A172 (cell line): ENCODE measurements at regions not wholly inside any gene's neighbourhood (a gene's known extent, or its start where the extent isn't known, plus 50 kb on each side); places are given as distances from the start of the nearest gene placed in this dataset.

Source experiments
- DNase-seq: peaks from one replicate; pipeline ENCODE4 v3.0.0-alpha.2; 2015; ENCODE audit warnings: low spot score

DNA sequence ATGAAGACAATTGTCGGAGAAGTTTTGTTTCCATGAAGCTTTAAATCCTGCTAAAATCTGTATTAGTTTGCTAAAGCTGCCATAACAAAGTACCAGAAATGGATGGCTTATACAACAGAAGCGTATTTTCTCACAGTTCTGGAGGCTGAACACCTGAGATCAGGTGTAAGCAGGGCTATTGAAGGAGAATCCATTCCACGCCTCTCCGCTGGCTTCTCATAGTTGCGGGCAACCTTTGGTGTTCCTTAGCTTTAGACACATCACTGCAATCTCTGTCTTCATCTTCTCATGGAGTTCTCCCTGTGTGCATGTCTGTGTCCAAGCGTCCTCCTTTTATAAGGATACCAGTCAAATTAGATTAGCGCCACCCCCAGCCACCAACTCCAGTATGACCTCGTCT, 159.9 kb upstream of the CDYL start:
- no peak for DNase-seq

DNA sequence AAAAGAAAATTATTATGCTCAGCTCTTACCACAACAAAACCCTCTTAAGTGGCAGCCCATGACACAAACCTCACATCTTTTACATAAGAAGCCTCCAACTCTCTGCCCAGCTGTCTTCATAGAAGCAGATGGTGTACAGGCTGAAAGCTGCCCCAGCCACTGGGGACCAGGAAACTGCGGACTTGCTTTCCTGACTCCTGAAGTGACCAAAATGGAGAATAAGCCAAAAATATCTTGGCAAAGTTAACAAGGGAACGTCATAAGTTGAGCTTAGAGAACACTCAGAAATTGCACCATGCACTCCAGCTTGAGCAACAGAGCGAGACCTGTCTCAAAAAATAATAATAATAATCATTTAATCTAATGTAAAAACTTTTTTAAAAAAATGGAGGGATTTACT, 160.3 kb upstream of the CDYL start:
- DNase-seq = no peak

DNA sequence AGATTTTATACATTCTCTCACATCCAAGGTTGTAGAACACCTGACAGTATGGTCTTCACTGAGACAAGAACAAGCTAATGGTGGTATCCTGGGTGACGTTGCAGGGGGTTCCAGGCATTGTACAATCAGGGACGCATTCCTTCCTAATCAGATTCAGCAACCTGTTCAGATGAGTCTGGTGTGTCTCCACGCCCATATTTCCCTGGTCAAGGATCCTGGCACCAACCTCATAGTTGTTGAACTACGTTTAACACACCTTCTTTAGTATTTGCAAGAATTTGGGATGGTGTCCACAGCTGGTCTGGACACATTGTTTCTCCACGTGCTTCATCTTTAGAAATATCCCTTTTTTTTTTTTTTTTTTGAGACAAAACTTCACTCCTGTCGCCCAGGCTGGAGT, 161.0 kb upstream of the CDYL start:
- no peak for DNase-seq

DNA sequence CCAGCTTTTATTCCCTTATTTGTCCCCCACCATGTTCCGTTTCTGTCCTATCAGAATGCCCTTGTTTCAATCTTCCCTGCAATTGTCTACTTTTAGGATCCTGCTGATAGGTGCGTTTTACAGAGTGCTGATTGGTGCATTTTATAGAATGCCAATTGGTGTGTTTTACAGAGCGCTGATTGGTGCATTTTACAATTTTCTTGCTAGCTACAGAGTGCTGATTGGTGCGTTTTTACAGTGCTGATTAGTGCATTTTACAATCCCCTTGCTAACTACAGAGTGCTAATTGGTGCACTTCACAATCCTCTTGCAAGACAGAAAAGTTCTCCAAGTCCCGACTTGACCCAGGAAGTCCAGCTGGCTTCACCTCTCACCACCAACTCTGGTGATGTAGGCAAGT, 161.6 kb upstream of the CDYL start:
- DNase-seq = no peak

DNA sequence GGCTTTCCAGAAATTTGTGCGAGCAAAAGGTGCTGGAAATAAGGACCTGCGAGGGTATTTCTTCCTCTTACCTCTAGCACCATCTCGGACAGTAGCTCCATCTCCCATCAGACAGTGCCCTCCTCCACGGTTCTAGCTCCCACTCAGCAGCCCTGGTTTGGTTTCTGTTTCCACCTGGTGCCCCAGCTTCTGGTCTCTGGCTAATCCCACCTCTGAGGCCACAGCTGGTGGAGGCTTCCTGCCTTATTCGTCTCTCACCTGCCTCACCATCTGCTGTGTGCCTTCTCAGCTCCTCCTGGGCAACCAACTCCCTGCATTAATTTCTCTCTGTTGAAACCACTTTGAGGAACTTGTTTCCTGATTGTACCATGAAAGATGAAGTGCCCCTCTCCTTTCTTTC, 162.4 kb upstream of the CDYL start:
- DNase-seq = no peak

DNA sequence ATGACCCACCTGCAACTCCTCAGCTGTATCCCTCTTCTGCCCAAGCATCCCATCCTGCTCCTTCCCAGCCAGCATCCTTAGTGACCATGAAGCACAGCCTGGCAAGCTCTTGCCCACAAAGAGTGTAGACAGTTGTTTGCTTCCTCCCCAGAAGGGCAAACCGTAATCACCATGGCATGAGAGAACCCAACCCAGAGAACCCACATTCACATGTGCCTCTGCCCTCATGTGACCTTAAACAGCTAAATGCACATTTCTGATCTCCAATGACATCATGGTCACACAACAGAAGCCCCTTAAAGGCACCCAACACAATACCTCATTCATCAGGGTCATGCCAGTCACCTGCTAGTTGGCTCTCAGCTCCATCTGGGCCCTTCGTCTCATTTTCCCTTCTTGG, 162.8 kb upstream of the CDYL start:
- no peak for DNase-seq

DNA sequence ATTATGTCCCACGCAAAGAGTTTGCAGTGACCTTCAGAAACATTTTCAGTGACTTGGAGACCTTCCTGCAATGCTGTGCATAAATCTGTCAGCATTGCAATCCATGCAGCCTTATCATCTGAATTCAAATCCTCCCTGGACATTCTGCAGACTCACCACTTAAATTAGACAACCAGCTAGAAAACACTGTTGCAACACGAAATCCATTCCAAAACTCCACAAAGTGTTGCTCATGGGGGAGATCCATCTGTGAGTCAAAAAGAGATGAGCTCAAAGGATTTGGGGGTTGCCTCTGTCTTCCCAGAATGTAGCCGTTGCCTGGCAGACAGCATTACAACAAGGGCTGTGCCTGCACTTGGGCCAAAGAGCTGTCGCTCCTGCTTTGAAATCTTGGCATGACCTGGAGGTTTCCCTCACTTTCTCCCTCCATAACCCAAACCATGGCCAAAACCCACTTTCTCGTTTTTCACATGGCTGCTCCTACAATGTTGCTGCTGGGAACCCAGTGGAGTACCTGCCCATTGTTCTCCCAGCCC, 163.5 kb upstream of the CDYL start:
- DNase-seq = no peak

DNA sequence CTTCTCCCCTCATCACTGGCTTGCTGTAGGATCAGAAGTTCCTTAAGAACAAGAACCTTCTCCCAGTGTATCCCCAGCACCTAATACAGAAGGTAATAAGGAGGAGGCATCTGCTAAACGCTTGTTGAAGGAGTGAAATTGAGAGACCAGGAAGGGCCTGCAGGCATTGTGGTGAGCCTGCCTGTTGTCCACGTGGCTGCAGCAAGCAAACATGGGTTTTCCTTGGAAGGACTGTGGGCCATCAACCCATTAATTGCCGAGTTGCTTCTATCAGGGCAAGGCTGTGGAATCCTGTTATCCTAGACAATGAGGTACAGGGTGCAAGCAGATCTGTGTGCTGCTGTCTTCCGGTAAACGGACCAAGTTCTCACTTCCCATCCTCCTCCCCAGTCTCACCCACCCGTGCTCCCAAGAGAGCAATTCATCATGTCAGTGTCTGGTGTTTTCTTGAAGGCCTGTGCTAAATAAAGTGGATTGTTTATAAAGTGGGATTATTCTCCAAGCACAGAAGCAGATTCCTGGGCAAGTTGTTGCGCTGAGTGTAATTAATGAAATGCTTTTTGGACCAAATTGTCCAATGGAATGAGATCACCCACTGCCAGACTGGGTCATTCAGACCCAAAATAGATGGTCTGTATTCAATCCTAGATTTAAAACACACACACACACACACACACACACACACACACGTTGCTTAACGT, 164.6 kb upstream of the CDYL start:
- DNase-seq = no peak

DNA sequence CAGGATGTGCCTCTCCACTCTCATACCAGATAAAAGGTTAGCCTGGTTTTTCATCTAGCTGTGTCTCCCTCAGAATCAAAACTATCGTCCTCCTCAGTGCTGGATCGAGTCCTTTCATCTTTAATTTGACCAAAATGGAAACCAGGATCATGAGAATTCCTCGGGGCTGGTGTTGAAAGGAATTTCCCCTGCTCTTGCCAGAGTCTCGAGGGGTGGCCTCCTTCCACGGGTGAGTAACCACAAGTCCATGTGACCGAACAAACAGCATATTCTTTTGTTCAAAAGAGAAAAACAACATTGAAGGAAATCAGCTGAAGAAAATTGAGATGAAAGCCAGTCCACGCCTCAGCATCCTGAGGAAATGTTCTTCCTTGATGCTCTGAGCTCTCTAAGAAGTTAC, 165.9 kb upstream of the CDYL start:
- peak; percentile 68 for DNase-seq

DNA sequence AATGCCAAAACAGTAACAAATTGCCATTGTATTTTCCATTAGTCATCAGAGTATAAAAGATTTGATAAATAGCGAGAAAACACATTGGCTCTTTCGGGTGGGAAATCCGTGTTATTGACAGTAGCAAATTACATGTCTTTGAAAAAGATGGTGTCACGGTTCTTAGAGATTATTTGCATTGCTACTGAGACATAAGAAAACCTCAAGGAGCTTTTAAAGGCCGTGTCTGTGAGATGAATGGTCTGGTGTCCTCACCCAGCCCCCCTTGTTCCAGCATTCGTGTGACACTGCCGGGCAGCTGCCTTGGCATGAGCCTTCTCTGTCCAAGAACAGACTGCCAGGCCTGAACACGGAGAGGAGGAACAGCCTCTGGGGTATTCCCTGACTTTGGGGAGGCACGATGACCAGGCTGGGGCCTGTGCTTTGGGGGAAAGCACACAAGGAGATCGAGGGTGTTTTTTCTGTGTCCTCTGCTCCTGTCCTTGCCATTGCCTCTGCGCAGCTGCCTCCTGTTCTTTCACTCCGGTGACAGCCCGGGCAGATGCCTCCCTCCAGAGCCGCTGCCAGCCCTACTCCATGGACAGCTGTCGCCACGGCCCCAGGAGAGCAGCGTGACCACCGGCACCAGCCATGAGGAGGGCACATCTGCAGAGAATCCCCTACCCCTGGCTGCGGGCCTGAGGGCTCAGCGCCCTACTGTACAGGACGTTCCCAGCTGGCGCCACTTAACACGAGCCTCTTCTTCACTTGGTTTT, 167.7 kb upstream of the CDYL start:
- DNase-seq = no peak

DNA sequence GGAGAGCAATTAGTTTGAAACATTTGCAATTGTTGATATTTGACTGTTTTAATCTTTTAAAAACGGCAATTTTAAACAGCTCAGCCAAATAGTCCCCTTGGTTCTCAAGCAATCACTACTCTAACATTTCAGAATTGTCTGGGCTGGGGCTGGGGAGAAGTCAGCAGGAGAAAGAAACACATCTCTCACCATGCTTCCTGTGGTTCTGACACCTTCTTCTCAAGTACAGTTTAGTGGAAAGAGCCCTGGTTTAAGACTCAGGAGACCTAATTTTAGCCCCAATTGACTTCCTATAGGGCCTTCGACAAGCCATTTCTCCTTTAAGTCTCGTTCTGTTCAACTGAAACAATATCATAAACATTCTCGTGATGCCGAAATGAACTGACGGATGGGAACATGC, 168.4 kb upstream of the CDYL start:
- DNase-seq = no peak

DNA sequence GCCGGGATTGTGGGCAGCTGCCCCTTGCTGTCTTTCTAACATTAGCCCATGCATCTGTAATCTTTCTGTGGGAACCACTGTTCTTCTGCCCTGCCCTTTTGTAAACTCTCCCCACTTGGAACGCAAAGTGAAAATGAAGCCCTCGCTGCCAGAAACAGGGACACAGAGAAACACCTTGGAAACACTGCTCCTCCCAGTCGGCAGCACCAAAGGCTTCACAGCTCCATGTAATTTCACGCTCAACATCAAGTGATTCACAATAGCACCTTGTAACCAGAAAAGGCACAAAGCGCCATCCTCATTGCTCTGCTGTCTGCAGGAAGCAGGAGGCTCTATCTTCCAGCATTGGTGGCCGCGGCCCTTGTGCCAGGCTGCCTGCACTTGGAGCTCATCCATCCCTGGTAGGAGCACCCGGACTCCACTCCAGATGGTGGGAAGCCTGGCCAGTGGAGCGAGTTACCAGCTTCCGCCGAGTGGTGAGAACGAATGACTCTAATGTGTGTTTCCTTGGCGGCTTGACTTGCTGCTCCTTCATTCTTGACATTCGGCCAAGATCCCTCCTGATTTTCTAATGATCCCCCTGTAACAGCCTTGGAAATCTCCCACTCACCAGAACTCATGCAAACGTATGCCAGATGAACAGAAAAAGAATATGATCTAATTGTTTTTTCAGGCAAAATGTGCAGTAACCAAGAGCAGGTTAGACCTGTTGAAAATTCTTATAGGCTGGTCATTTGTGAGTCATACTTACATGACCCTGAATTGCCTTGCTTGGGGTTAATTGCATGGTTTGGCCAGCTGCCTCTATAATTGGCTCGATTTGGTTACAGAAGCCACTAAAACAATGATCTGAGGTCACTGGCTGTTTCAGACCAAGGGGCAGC, 169.1 kb upstream of the CDYL start:
- DNase-seq = peak; percentile 87

DNA sequence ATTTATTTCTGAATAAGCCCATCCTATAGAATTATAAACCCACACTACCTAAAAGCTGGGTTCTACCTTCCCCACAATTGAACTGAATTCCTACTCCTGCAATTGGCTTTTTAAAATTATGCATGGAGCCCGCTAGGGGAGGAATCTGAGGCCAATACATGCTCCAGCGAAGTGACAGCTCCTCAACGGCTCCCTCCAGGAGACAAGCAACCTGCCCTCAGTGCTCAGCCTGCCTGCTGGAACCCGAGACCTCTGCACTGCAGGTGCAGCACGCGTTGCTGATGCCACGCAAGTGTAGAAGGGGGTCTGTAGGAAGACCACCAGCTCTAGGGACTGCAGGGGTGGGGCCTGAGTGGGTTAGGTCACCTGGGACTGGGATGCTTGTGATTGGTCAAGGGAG, 170.2 kb upstream of the CDYL start:
- DNase-seq = no peak

DNA sequence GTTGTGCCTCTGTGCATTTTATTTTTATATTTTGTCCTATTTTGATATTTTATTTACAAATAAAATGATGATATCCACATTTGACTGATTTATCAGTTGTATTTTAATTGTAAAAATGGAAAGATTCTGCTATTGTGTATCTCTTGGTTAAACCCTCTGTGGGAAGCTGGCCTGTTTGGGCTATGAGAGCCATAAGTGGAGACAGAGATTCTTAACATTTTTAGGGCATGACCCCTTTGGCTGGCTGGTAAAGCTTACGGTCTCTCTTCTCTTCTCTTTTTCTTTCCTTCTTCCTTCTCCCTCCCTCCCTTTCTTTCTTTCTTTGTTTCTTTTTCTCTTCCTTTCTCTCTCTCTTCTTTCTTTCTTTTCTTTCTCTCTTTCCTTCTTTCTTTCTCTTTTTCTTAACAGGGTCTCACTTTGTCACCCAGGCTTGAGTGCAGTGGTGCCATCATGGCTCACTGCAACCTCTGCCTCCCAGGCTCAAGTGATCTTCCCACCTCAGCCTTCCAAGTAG, 172.3 kb upstream of the CDYL start:
- no peak for DNase-seq

DNA sequence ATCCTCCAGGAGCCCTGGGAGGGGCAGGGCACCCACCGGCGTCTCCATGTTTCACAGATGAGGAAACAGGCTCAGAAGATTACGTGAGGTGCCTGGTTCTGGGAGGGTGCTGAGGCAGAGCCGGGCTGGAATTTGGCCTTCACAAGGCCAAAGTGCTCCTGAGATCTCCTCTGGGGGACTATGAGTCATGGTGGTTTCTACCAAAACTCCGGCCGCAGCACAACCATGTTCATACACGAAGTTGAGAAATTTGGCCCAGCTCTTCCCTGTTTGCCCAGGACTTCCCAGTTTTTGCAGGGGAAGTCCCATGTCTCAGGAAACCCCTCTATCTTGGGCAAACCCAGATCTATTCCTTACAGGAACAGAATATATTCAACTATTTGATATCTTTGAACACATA, 172.9 kb upstream of the CDYL start:
- DNase-seq = peak; percentile 69

DNA sequence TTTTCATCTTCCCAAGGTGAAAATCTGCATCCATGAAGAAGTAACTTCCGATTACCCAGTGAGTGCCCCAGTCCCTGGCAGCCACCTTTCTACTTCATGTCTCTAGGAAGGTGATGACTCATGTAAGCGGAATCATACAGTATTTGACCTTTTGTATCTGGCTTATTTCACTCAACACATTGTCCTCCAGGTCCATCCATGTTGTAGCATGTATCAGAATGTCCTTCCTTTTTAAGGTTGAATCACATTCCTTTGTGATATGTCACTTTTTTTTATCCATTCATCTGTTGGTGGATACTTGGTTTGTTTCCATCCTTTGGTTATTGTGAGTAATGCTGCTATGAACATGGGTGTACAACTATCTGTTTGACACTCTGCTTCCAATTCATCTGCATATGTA, 176.3 kb upstream of the CDYL start:
- peak; percentile 92 for DNase-seq

DNA sequence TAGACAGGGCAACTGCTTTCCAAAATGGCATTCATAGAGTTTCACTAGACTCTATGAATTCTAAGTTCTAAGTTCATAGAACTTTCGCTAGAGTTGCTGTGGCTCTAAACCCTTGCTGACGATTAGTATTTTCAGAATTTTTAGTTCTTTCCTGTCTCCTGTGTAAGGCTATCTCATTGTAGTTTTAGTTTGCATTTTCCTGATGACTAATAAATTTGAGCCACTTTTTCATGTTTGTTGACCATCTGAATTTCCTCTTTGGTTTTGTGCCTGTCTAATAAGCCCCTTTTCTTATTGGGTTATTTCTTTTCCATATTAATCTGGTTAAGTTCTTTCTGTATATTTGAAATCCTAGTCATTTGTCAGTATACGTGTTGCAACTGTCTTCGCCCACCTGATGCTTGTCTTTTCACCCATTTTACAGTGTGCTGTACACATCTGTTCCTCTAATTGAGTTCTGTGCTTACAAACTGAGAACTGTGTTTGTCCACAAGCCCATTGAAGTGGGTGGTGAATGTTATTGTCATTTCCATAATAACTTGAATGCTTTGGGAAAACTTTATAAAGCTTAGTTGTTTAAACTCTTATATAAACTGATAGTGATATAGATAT, 177.7 kb upstream of the CDYL start:
- no peak for DNase-seq

DNA sequence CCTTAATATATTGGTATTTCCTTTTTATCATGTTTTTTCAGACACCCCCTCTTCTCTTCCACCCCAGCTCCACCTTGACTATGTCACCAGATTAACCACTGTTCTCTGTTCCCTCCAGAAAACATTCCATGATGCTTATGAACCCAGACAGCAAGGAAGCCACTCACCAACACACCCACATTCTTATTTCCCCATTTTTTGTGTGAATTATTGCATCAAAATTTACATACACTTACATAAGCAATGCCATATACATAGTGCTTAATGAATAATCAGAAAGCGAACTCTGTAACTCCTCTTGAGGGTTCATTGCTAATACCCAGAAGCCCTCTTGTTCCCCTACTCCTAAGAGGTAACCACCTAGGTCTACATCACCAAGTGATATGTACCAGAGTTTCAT, 182.3 kb upstream of the CDYL start:
- DNase-seq = no peak

DNA sequence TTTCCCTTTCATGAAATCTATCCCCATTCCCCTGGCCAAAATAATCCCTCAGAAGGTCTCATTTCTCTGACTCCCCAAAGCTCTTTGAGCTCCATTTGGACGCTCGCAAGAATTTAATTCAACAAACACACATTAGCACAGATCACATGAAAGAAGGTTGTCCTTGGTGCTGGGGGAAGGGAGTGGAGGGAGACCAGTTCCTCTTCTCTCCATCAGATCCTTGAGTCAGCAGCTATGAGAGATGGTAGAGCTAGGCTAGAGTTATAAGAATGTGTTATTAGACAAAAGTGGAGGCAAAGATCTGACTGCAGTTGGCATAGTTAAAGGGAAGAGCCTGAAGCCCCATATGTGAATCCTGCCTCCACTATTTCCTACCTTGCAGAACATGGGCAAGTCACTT, 184.2 kb upstream of the CDYL start:
- DNase-seq = no peak

DNA sequence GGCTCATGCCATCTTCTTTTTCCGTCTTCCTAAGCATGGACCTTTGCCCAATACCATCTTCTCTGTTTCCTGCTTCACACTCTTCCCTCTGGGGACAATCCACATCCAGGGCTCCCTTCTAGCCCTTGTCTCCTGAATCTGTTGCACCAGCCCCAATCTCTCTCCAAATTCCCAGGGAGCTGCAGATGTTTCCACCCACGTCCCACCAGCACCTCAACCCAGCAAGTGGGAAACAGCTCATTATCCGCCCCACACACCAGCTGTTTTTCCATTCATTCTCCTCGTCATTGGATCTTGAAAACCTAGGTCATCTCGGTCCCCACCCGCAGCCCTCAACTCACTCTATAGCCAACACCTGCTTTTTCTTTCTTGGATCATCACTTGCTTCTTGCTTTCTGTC, 185.0 kb upstream of the CDYL start:
- DNase-seq = no peak

DNA sequence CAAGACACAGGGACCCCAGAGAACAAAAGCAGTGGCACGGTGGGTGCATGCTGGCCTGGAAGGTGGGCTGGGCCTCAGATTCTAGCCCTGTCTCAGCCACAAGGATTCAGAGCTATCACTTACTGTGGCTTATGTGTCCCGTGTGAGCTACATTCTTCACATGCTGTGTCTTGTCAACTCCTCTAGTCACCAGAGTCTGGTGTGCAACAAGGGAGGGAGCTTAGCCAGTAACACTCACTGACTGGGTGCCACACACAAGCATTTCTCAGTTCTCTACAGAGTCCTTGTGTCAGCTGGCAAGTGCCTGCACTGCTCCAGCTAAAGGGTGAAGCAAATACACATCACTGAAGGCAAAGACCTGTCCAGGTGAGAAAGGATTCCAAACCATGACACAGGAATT, 186.9 kb upstream of the CDYL start:
- no peak for DNase-seq

DNA sequence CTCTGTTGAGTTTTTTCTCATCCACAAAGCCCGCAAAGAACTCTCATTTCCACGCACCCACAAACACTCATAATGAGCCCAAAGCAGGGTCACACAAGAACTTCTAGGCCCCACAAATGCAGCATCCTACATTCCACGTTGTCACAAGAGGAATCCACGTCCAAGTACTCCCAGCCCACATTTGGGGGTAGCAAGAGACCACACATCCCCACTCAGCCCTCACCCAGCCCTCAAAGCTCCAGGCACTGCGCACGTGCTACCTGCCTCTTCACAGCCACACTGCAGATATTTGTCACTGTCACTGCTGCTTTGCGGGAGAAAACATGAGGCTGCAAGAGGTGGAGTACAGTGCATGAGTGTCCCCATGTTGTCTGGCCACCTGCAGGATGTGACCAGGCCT, 187.6 kb upstream of the CDYL start:
- no peak for DNase-seq
